ENCODE measurements at regions not wholly inside any gene's neighbourhood (a gene's known extent, or its start where the extent isn't known, plus 50 kb on each side); places are given as distances from the start of the nearest gene placed in this dataset.

DNA sequence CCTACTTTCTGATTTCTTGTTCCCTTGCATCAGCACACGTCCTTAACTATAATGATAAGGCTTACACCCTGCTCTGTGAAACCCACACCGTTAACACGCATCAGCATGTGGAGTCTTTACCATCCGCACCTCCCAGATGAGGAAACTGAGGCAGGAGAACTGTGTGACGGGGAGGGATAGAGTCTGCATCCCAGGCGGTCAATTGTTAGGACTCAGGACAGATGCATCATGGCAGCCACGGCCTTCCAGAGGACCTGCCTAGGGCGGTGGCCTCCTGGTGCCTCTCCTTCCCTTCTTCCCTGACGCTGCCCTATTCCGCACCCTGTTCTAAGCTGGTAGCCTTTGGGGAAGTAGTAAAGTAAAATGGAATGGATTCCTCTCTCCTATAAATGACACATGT is 326.0 kb downstream of the TEX29 start:
- Histone ChIP-seq H3K4me3 (replicated peaks in 1 of 3; ENCODE audit: low read depth in 2 of 3, low read length in 3 of 3) (no peak overlapping the region), H3K27ac (ENCODE audit: low read depth in 1 of 2, low read length in 2 of 2) (no peak overlapping the region), H3K9ac (ENCODE audit: insufficient read depth, low read length, poor library complexity, severe bottlenecking) (no peak overlapping the region), H4K20me1 (ENCODE audit: insufficient read depth, low read length) (no peaks in the 10 kb centered on the region), H3K36me3 (replicated peaks in 1 of 2; ENCODE audit: control insufficient read depth in 1 of 2, insufficient read depth in 2 of 2, low read length in 2 of 2) (no peaks in the 10 kb centered on the region), H3K27me3 (ENCODE audit: control insufficient read depth in 2 of 2, insufficient read depth in 2 of 2, low read length in 2 of 2) (peaks cover 0 to 2% of the 10 kb centered on the region in 2 donors), H3K9me3 (replicated peaks in 1 of 2; ENCODE audit: control insufficient read depth in 1 of 2, insufficient read depth in 1 of 2, low read length in 2 of 2) (no peaks in the 10 kb centered on the region), H3K4me1 (ENCODE audit: control insufficient read depth in 1 of 2, insufficient read depth in 2 of 2, low read length in 2 of 2) (no peaks in the 10 kb centered on the region), H3K4me2 (replicated peaks; ENCODE audit: extremely low read depth, low read length, poor library complexity, severe bottlenecking) (no peak overlapping the region), H2AFZ (ENCODE audit: insufficient read depth, low read depth, low read length, poor library complexity, severe bottlenecking) (no peak overlapping the region), H3K79me2 (ENCODE audit: insufficient read depth, low read length) (no peaks in the 10 kb centered on the region)
- 91% methylated on average over 6 of the region's 10 CpGs for WGBS (ENCODE audit: insufficient coverage)
- TF ChIP-seq, protein P1, sequence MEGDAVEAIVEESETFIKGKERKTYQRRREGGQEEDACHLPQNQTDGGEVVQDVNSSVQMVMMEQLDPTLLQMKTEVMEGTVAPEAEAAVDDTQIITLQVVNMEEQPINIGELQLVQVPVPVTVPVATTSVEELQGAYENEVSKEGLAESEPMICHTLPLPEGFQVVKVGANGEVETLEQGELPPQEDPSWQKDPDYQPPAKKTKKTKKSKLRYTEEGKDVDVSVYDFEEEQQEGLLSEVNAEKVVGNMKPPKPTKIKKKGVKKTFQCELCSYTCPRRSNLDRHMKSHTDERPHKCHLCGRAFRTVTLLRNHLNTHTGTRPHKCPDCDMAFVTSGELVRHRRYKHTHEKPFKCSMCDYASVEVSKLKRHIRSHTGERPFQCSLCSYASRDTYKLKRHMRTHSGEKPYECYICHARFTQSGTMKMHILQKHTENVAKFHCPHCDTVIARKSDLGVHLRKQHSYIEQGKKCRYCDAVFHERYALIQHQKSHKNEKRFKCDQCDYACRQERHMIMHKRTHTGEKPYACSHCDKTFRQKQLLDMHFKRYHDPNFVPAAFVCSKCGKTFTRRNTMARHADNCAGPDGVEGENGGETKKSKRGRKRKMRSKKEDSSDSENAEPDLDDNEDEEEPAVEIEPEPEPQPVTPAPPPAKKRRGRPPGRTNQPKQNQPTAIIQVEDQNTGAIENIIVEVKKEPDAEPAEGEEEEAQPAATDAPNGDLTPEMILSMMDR (IDR thresholded peaks at IDR 0.05) = no peak
- H3K27me3 Mint-ChIP-seq (ENCODE audit: low read depth in 3 of 3) = peaks cover 3 to 7% (median 6%) of the 10 kb centered on the region in 3 donors
- H3K9me3 Mint-ChIP-seq = no peaks in the 10 kb centered on the region
- H3K27ac Mint-ChIP-seq = no peak overlapping the region
- no peak for DNase-seq
- H3K36me3 Mint-ChIP-seq = no peaks in the 10 kb centered on the region
- H3K4me1 Mint-ChIP-seq = no peaks in the 10 kb centered on the region
- H3K4me3 Mint-ChIP-seq = no peak overlapping the region
- intact Hi-C loops (cut with micrococcal nuclease) = no loop called here

DNA sequence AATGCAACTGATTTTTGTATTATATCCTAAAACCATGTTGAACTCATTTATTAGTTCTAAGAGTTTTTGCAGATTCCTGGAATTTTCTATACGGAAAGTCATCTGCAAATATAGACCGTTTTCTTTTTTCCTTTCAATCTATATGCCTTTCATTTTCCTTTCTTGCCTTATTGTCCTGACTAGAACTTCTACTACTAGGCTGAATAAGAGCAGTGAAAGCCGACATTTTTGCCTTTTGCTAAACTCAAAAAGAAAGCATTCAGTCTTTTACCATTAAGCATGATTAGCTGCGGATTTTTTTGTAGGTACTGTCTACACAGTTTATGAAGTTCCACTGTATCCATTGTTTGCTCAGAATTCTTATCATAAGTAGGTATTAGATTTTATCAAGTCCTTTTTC is 328.4 kb downstream of the TEX29 start:
- H2AFZ ChIP-seq (ENCODE audit: insufficient read depth, low read depth, low read length, poor library complexity, severe bottlenecking) = no peak overlapping the region
- no peak overlapping the region for H3K27ac ChIP-seq (ENCODE audit: low read depth in 1 of 2, low read length in 2 of 2)
- no peak for DNase-seq
- H3K4me2 ChIP-seq (replicated peaks; ENCODE audit: extremely low read depth, low read length, poor library complexity, severe bottlenecking) = no peak overlapping the region
- Mint-ChIP-seq H3K27me3 (ENCODE audit: low read depth in 3 of 3) (peaks cover 4 to 7% (median 6%) of the 10 kb centered on the region in 3 donors), H3K27ac (no peak overlapping the region), H3K36me3 (no peaks in the 10 kb centered on the region), H3K9me3 (no peaks in the 10 kb centered on the region), H3K4me1 (no peaks in the 10 kb centered on the region), H3K4me3 (no peak overlapping the region)
- H3K27me3 ChIP-seq (ENCODE audit: control insufficient read depth in 2 of 2, insufficient read depth in 2 of 2, low read length in 2 of 2) = peaks cover 0 to 2% of the 10 kb centered on the region in 2 donors
- no peak overlapping the region for H3K9ac ChIP-seq (ENCODE audit: insufficient read depth, low read length, poor library complexity, severe bottlenecking)
- H3K9me3 ChIP-seq (replicated peaks in 1 of 2; ENCODE audit: control insufficient read depth in 1 of 2, insufficient read depth in 1 of 2, low read length in 2 of 2) = no peaks in the 10 kb centered on the region
- H4K20me1 ChIP-seq (ENCODE audit: insufficient read depth, low read length) = no peaks in the 10 kb centered on the region
- intact Hi-C loops (cut with micrococcal nuclease) = no loop called here
- H3K4me1 ChIP-seq (ENCODE audit: control insufficient read depth in 1 of 2, insufficient read depth in 2 of 2, low read length in 2 of 2) = no peaks in the 10 kb centered on the region
- WGBS (ENCODE audit: insufficient coverage) = 100% methylated on average over 1 of the region's 4 CpGs
- H3K36me3 ChIP-seq (replicated peaks in 1 of 2; ENCODE audit: control insufficient read depth in 1 of 2, insufficient read depth in 2 of 2, low read length in 2 of 2) = no peaks in the 10 kb centered on the region
- TF ChIP-seq, protein P1 (IDR thresholded peaks at IDR 0.05) = no peak
- no peaks in the 10 kb centered on the region for H3K79me2 ChIP-seq (ENCODE audit: insufficient read depth, low read length)
- no peak overlapping the region for H3K4me3 ChIP-seq (replicated peaks in 1 of 3; ENCODE audit: low read depth in 2 of 3, low read length in 3 of 3)

Data from CD14-positive monocyte (primary cell).